Suprapubic skin (tissue), 3 donors: ENCODE measurements at regions not wholly inside any gene's neighbourhood (a gene's known extent, or its start where the extent isn't known, plus 50 kb on each side); places are given as distances from the start of the nearest gene placed in this dataset.

ENCODE experiments used
- EP300 ChIP-seq: sonication (generic); formaldehyde crosslinking; IDR thresholded peaks from one replicate; pipeline ENCODE4 v1.6.1; 2017; ENCODE audit warnings: antibody characterized with exemption
- POLR2A ChIP-seq, 2 donors: fragments of 450-650 bp; IDR thresholded peaks; one replicate each; pipeline ENCODE4 v1.6.1; 2017; ENCODE audit warnings: antibody characterized with exemption in 2 of 2, mild to moderate bottlenecking in 2 of 2, moderate library complexity in 2 of 2
- TF ChIP-seq, protein P1 (sequence below), 2 donors: fragments of 200-600 bp in 1 of 2; fragments of 450-650 bp in 1 of 2; sonication (generic) in 1 of 2; IDR thresholded peaks; one replicate each; pipeline ENCODE4 v1.5.1; 2016 to 2019; ENCODE audit warnings: antibody characterized with exemption in 2 of 2, mild to moderate bottlenecking in 1 of 2, moderate library complexity in 1 of 2

DNA sequence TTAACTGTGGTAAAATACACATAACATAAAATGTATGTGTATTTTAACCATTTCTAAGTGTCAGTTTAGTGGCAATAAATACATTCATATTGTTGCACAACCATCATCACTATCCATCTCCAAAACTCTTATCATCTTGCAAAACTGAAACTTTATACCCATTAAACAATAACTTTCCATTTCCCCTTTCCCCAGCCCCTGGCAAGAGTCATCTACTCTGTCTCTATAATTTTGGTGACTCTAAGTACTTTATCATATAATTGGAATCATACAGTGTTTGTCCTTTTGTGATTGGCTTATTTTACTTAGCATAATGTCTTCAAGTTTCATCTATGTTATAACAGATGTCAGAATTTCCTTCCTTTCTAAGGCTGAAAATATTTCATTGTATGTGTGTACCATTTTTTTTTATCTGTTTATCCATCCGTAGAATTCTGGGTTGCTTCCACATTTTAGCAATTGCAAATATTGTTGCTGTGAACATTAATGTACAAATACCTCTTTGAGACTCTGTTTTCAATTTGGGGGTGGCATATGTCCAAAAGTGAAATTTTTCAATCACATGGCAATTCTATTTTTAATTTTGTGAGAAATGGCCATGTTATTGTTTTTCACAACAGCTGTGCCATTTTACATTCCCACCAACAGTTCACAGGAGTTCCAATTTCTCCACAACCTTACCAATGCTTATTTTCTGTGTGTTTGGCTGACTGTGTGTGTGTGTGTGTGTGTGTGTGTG, 153.9 kb upstream of the GORAB start:
- TF ChIP-seq, protein P1, sequence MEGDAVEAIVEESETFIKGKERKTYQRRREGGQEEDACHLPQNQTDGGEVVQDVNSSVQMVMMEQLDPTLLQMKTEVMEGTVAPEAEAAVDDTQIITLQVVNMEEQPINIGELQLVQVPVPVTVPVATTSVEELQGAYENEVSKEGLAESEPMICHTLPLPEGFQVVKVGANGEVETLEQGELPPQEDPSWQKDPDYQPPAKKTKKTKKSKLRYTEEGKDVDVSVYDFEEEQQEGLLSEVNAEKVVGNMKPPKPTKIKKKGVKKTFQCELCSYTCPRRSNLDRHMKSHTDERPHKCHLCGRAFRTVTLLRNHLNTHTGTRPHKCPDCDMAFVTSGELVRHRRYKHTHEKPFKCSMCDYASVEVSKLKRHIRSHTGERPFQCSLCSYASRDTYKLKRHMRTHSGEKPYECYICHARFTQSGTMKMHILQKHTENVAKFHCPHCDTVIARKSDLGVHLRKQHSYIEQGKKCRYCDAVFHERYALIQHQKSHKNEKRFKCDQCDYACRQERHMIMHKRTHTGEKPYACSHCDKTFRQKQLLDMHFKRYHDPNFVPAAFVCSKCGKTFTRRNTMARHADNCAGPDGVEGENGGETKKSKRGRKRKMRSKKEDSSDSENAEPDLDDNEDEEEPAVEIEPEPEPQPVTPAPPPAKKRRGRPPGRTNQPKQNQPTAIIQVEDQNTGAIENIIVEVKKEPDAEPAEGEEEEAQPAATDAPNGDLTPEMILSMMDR (IDR thresholded peaks at IDR 0.05): no peak
- TF ChIP-seq EP300 (no peak), POLR2A (IDR thresholded peaks at IDR 0.05) (no peak)
